Ishikawa (cell line): ENCODE measurements at regions not wholly inside any gene's neighbourhood (a gene's known extent, or its start where the extent isn't known, plus 50 kb on each side); places are given as distances from the start of the nearest gene placed in this dataset.

Source experiments
- CEBPB ChIP-seq: IDR thresholded peaks from 2 replicates; pipeline ENCODE4 v1.6.1; 2012
- CREB1 ChIP-seq: IDR thresholded peaks from 2 replicates; pipeline ENCODE4 v1.6.1; 2012; ENCODE audit warnings: low read depth
- EGR1 ChIP-seq: IDR thresholded peaks from 2 replicates; pipeline ENCODE4 v1.6.1; 2012
- EP300 ChIP-seq: IDR thresholded peaks from 2 replicates; pipeline ENCODE4 v1.6.1; 2012; ENCODE audit warnings: borderline replicate concordance
- FOXM1 ChIP-seq: IDR thresholded peaks from 2 replicates; pipeline ENCODE4 v1.6.1; 2012; ENCODE audit warnings: low read depth, borderline replicate concordance
- MAX ChIP-seq: IDR thresholded peaks from 2 replicates; pipeline ENCODE4 v1.6.1; 2012
- NFIC ChIP-seq: IDR thresholded peaks from 2 replicates; pipeline ENCODE4 v1.6.1; 2012
- RAD21 ChIP-seq: IDR thresholded peaks from 2 replicates; pipeline ENCODE4 v1.6.1; 2012; ENCODE audit warnings: low read depth
- TAF1 ChIP-seq: IDR thresholded peaks from 2 replicates; pipeline ENCODE4 v1.6.1; 2012; ENCODE audit warnings: low read depth, mild to moderate bottlenecking
- TCF12 ChIP-seq: IDR thresholded peaks from 2 replicates; pipeline ENCODE4 v1.6.1; 2012; ENCODE audit warnings: low read depth
- TEAD4 ChIP-seq: IDR thresholded peaks from 2 replicates; pipeline ENCODE4 v1.6.1; 2012
- YY1 ChIP-seq: IDR thresholded peaks from 2 replicates; pipeline ENCODE4 v1.6.1; 2012; ENCODE audit warnings: low read depth
- ZBTB7A ChIP-seq: IDR thresholded peaks from 2 replicates; pipeline ENCODE4 v1.6.1; 2012; ENCODE audit warnings: low read depth
- TF ChIP-seq, protein P1 (sequence below): IDR thresholded peaks from 2 replicates; pipeline ENCODE4 v1.6.1; 2012
- TF ChIP-seq, protein P2 (sequence below): IDR thresholded peaks from 2 replicates; pipeline ENCODE4 v1.6.1; 2012; ENCODE audit warnings: low read depth, mild to moderate bottlenecking

GRCh38 chr13:40456397-40456953 lies 210.0 kb downstream of the FOXO1 start:
- TF ChIP-seq TAF1 (no peak), EP300 (no peak), TEAD4 (no peak), RAD21 (no peak), EGR1 (no peak), TCF12 (no peak), ZBTB7A (no peak), CREB1 (no peak), NFIC (no peak), FOXM1 (no peak), MAX (no peak), YY1 (no peak), CEBPB (no peak)
- TF ChIP-seq, protein P1, sequence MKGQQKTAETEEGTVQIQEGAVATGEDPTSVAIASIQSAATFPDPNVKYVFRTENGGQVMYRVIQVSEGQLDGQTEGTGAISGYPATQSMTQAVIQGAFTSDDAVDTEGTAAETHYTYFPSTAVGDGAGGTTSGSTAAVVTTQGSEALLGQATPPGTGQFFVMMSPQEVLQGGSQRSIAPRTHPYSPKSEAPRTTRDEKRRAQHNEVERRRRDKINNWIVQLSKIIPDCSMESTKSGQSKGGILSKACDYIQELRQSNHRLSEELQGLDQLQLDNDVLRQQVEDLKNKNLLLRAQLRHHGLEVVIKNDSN = no peak
- TF ChIP-seq, protein P2, sequence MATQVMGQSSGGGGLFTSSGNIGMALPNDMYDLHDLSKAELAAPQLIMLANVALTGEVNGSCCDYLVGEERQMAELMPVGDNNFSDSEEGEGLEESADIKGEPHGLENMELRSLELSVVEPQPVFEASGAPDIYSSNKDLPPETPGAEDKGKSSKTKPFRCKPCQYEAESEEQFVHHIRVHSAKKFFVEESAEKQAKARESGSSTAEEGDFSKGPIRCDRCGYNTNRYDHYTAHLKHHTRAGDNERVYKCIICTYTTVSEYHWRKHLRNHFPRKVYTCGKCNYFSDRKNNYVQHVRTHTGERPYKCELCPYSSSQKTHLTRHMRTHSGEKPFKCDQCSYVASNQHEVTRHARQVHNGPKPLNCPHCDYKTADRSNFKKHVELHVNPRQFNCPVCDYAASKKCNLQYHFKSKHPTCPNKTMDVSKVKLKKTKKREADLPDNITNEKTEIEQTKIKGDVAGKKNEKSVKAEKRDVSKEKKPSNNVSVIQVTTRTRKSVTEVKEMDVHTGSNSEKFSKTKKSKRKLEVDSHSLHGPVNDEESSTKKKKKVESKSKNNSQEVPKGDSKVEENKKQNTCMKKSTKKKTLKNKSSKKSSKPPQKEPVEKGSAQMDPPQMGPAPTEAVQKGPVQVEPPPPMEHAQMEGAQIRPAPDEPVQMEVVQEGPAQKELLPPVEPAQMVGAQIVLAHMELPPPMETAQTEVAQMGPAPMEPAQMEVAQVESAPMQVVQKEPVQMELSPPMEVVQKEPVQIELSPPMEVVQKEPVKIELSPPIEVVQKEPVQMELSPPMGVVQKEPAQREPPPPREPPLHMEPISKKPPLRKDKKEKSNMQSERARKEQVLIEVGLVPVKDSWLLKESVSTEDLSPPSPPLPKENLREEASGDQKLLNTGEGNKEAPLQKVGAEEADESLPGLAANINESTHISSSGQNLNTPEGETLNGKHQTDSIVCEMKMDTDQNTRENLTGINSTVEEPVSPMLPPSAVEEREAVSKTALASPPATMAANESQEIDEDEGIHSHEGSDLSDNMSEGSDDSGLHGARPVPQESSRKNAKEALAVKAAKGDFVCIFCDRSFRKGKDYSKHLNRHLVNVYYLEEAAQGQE = no peak

DNA sequence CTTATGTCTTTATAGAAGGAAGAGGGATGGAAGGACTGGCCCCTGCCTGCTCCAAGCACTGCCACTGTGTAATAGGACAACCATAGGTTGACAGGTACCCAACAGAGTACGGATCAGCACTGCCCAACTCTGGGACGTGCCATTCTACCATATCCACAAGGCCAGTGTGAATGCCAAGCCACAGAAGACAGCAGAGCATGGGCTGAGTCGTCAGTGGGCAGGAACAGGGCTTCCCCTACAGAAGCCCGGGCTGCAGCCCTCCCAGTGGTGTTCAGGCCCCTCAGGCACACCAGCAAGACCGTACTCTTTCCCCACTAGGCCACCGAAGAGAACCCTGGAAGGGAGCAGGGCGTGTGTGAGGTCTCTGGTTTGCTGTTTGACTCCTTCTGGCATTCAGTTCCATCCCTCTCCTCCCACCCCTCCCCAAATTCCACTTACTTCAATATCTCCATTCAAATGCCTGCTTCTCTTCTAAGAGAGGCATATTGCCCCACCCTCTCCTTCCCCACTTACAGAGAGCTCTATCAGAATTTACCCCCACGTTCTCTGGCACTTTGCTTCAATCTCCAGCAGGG lies 209.4 kb downstream of the FOXO1 start:
- TF ChIP-seq, protein P2 = no peak

DNA sequence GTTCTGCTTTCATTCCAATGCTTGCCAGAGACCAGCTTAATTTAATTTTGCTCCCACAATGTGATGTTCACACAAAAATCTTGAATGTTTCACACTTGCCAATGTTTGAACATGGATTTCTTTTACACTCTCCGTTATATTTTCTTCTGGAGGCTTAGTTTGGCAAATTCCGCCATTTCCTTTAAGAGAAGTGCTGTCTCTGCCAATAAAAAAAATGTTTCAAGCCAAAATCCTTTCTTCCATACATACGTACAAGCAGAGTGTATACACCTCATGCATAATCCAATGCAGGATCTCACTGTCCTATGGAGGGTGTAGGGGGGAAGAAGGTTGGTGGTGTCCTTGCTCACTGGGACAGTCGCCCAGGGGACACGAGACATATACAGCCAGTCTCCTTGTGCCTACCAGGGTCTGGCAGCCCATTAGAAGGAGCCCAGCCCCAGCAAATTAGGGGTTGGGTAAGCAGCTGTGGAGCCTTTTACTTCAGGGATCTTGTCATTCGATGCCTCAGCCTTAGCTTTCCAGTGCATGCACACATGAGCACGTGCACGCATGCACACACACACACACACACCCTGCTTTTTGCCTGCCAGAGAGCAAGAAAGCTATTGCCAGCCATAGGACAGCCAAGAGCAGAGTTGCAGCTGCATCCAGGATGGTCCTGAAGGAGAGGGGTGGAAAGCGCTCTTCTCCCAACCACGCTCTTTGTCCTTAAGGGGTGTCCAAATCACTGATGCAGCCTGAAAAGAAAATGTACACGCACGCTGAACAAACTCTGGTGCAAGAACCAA lies 208.3 kb downstream of the FOXO1 start:
- TF ChIP-seq ZBTB7A (no peak), TAF1 (no peak), FOXM1 (no peak), TEAD4 (no peak), EGR1 (no peak), EP300 (no peak)
- TF ChIP-seq, protein P1 = no peak

DNA sequence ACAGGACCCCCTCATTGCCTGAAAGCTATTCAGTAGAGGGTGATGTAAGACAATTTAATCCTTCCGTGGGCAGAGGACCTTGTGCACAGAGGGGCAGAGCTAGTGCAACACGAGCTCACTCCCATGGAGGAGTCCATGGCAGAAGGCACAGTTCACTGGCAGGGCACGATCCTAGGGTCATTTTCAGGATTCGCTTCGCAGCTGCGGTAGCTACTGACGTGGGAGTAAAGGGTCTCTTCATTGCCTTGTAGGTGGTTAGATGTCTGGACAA lies 207.8 kb downstream of the FOXO1 start:
- no peak for TF ChIP-seq ZBTB7A
- no peak for TF ChIP-seq FOXM1
- no peak for TF ChIP-seq TAF1
- TF ChIP-seq, protein P2 = no peak
- no peak for TF ChIP-seq TEAD4
- no peak for TF ChIP-seq TCF12
- no peak for TF ChIP-seq EGR1
- no peak for TF ChIP-seq CEBPB
- no peak for TF ChIP-seq CREB1
- no peak for TF ChIP-seq YY1
- TF ChIP-seq, protein P1 = no peak
- no peak for TF ChIP-seq EP300
- TF ChIP-seq NFIC = no peak
- no peak for TF ChIP-seq RAD21
- TF ChIP-seq MAX = no peak
